GM12878 (cell line): ENCODE measurements at regions not wholly inside any gene's neighbourhood (a gene's known extent, or its start where the extent isn't known, plus 50 kb on each side); places are given as distances from the start of the nearest gene placed in this dataset.

Experiments
- CEBPB ChIP-seq, 2 experiments: fragments of 150-350 bp in 1 of 2; IDR thresholded peaks; 2 replicates each; pipeline ENCODE4 v1.6.1; 2012 to 2014; ENCODE audit warnings: low read depth in 2 of 2, low read length in 2 of 2, borderline replicate concordance in 1 of 2, inconsistent platforms in 1 of 2
- HDAC6 ChIP-seq: fragments of 200-600 bp; sonication (generic); IDR thresholded peaks from one replicate; pipeline ENCODE4 v1.8.0; 2017; ENCODE audit warnings: antibody characterized with exemption; ENCODE audit not compliant: unreplicated experiment
- RAD21 ChIP-seq: IDR thresholded peaks from 2 replicates; pipeline ENCODE4 v1.6.1; 2011; ENCODE audit warnings: mild to moderate bottlenecking, low read depth, low read length, moderate library complexity; ENCODE audit not compliant: insufficient read depth
- TCF12 ChIP-seq: IDR thresholded peaks from 2 replicates; pipeline ENCODE4 v1.6.1; 2011; ENCODE audit warnings: low read depth, mild to moderate bottlenecking, low read length
- TF ChIP-seq, protein P1 (sequence below): IDR thresholded peaks from 2 replicates; pipeline ENCODE4 v1.6.1; 2012; ENCODE audit warnings: low read depth, low read length, improper control_type of control experiment

DNA sequence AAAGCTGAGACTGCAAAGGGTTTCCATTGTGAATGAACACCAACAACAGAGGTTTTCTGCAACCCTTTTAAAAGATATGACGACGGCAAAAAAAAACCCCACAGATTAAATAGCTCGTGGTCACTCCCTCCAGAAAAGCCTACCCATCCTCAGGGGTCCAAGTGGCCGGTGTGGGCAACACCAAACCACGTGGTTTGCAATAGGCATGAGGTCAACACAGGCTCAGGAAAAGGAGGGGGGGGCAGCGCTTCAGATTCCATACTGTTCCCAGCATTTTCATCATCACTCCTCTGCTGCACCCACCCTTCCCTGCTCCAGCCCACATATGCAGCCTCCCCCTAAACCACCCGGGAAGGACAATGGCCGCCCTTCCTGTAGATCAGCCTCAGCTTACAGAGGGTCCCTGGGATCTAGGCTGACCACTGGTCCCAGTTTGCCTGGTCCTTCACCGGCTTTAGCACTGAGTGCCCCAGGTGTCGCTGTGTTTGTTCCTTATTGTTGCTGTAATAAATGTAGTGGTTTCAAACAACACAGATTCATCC, 122.8 kb upstream of the PHACTR3 start:
- no peak for TF ChIP-seq TCF12
- no peak for TF ChIP-seq HDAC6
- TF ChIP-seq RAD21: no peak
- no peak for TF ChIP-seq CEBPB (IDR thresholded peaks at IDR 0.05; ENCODE audit: borderline replicate concordance in 1 of 2, low read depth in 2 of 2, low read length in 2 of 2)
- TF ChIP-seq, protein P1, sequence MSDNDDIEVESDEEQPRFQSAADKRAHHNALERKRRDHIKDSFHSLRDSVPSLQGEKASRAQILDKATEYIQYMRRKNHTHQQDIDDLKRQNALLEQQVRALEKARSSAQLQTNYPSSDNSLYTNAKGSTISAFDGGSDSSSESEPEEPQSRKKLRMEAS: no peak
